GM23338 (cell line): ENCODE measurements at regions not wholly inside any gene's neighbourhood (a gene's known extent, or its start where the extent isn't known, plus 50 kb on each side); places are given as distances from the start of the nearest gene placed in this dataset.
A peak's percentile ranks its signal among the peaks of the same experiment; 100 is the strongest.

Source experiments
- ATAC-seq: fragments of 200-7000 bp; cut with Tn5 transposase; 3 replicates; pipeline ENCODE4 v1.9.1; 2020
- DNase-seq: peaks from one replicate; pipeline ENCODE4 v3.0.0-alpha.2; 2015; ENCODE audit warnings: low spot score
- H2AFZ ChIP-seq: fragments of 200-600 bp; sonication (generic); 2 replicates; pipeline ENCODE4 v1.8.0; 2016; ENCODE audit warnings: antibody characterized with exemption, mild to moderate bottlenecking, moderate library complexity
- H3F3A ChIP-seq: fragments of 200-600 bp; sonication (generic); replicated peaks from 2 replicates; pipeline ENCODE4 v1.8.0; 2017; ENCODE audit warnings: antibody characterized with exemption, mixed run types, low read depth
- H3K27ac ChIP-seq: fragments of 200-600 bp; sonication (generic); 2 replicates; pipeline ENCODE4 v1.6.1; 2016; ENCODE audit warnings: low read depth
- H3K27me3 ChIP-seq: fragments of 200-600 bp; sonication (generic); 2 replicates; pipeline ENCODE4 v1.8.0; 2016; ENCODE audit warnings: mild to moderate bottlenecking, mixed run types, moderate library complexity; ENCODE audit not compliant: insufficient read depth
- H3K36me3 ChIP-seq: fragments of 200-600 bp; sonication (generic); 2 replicates; pipeline ENCODE4 v1.8.0; 2016; ENCODE audit warnings: mild to moderate bottlenecking; ENCODE audit not compliant: insufficient read depth
- H3K4me1 ChIP-seq: fragments of 200-600 bp; sonication (generic); 2 replicates; pipeline ENCODE4 v1.8.0; 2016; ENCODE audit warnings: mild to moderate bottlenecking, moderate library complexity; ENCODE audit not compliant: insufficient read depth
- H3K4me2 ChIP-seq: fragments of 200-600 bp; sonication (generic); 2 replicates; pipeline ENCODE4 v1.7.1; 2017; ENCODE audit warnings: mixed run types
- H3K4me3 ChIP-seq: fragments of 200-600 bp; sonication (generic); 2 replicates; pipeline ENCODE4 v1.6.1; 2016; ENCODE audit warnings: mixed run types
- H3K79me2 ChIP-seq: fragments of 200-600 bp; sonication (generic); replicated peaks from 2 replicates; pipeline ENCODE4 v1.8.0; 2017; ENCODE audit warnings: mild to moderate bottlenecking; ENCODE audit not compliant: insufficient read depth
- H3K9me2 ChIP-seq: fragments of 200-600 bp; sonication (generic); 2 replicates; pipeline ENCODE4 v1.8.0; 2017; ENCODE audit not compliant: insufficient read depth
- H4K20me1 ChIP-seq: fragments of 200-600 bp; sonication (generic); replicated peaks from 2 replicates; pipeline ENCODE4 v1.8.0; 2017; ENCODE audit warnings: mild to moderate bottlenecking; ENCODE audit not compliant: insufficient read depth
- H3K27ac Mint-ChIP-seq: 2 replicates; pipeline ENCODE4 v1.8.0; 2020; ENCODE audit warnings: inconsistent platforms, mild to moderate bottlenecking, moderate library complexity, mixed read lengths
- H3K27me3 Mint-ChIP-seq: 3 replicates; pipeline ENCODE4 v1.8.0; 2022; ENCODE audit warnings: low read depth, mild to moderate bottlenecking, moderate library complexity, mixed read lengths, inconsistent platforms; ENCODE audit not compliant: insufficient read depth, poor library complexity
- H3K36me3 Mint-ChIP-seq: 3 replicates; pipeline ENCODE4 v1.8.0; 2021; ENCODE audit warnings: low read depth, mild to moderate bottlenecking, inconsistent platforms, moderate library complexity, mixed read lengths
- H3K4me1 Mint-ChIP-seq: 3 replicates; pipeline ENCODE4 v1.8.0; 2020; ENCODE audit warnings: mild to moderate bottlenecking, inconsistent platforms, mixed read lengths
- H3K4me3 Mint-ChIP-seq: 3 replicates; pipeline ENCODE4 v1.8.0; 2021; ENCODE audit warnings: moderate library complexity, mild to moderate bottlenecking, inconsistent platforms, mixed read lengths
- H3K9me3 Mint-ChIP-seq: 3 replicates; pipeline ENCODE4 v1.8.0; 2020; ENCODE audit warnings: moderate library complexity, mild to moderate bottlenecking, inconsistent platforms, mixed read lengths
- CREB1 ChIP-seq: fragments of 250-450 bp; sonication (Bioruptor Pico); IDR thresholded peaks from 2 replicates; pipeline ENCODE4 v1.5.0; 2020; ENCODE audit warnings: low read depth, mild to moderate bottlenecking, moderate library complexity
- CTCF ChIP-seq, 2 experiments: fragments of 200-600 bp in 1 of 2; sonication (generic) in 1 of 2; conservative IDR thresholded peaks; 2 replicates each; pipeline versions ENCODE4 v1.5.1 to v1.6.1; 2016 to 2017; ENCODE audit warnings: antibody characterized with exemption in 2 of 2, low read depth in 2 of 2, mild to moderate bottlenecking in 2 of 2, moderate library complexity in 1 of 2
- ETS1 ChIP-seq: IDR thresholded peaks from 2 replicates; pipeline ENCODE4 v1.6.1; 2016; ENCODE audit warnings: antibody characterized with exemption
- EZH2 ChIP-seq: fragments of 200-600 bp; sonication (generic); IDR thresholded peaks from one replicate; pipeline ENCODE4 v1.8.0; 2017; ENCODE audit warnings: antibody characterized with exemption, mild to moderate bottlenecking, low read depth; ENCODE audit not compliant: unreplicated experiment
- EZH2phosphoT487 ChIP-seq: fragments of 200-600 bp; sonication (generic); IDR thresholded peaks from one replicate; pipeline ENCODE4 v1.8.1; 2018; ENCODE audit warnings: antibody characterized with exemption; ENCODE audit not compliant: unreplicated experiment
- JUNB ChIP-seq: IDR thresholded peaks from one replicate; pipeline ENCODE4 v1.6.1; 2016; ENCODE audit warnings: antibody characterized with exemption; ENCODE audit not compliant: unreplicated experiment
- NANOG ChIP-seq: IDR thresholded peaks from 2 replicates; pipeline ENCODE4 v1.6.1; 2016; ENCODE audit warnings: antibody characterized with exemption, borderline replicate concordance
- POLR2AphosphoS5 ChIP-seq: IDR thresholded peaks from 2 replicates; pipeline ENCODE4 v1.6.1; 2016; ENCODE audit warnings: antibody characterized with exemption, low read depth
- REST ChIP-seq: IDR thresholded peaks from one replicate; pipeline ENCODE4 v1.6.1; 2018; ENCODE audit warnings: antibody characterized with exemption; ENCODE audit not compliant: unreplicated experiment
- STAT1 ChIP-seq: IDR thresholded peaks from one replicate; pipeline ENCODE4 v1.6.1; 2016; ENCODE audit warnings: antibody characterized with exemption; ENCODE audit not compliant: unreplicated experiment
- ZNF114 ChIP-seq: fragments of 250-450 bp; sonication (Bioruptor Pico); IDR thresholded peaks from 2 replicates; pipeline ENCODE4 v1.5.0; 2020; ENCODE audit warnings: mild to moderate bottlenecking, moderate library complexity
- ZNF331 ChIP-seq: fragments of 250-450 bp; sonication (Bioruptor Pico); IDR thresholded peaks from 2 replicates; pipeline ENCODE4 v1.5.0; 2020; ENCODE audit warnings: low read depth, mild to moderate bottlenecking, moderate library complexity

DNA sequence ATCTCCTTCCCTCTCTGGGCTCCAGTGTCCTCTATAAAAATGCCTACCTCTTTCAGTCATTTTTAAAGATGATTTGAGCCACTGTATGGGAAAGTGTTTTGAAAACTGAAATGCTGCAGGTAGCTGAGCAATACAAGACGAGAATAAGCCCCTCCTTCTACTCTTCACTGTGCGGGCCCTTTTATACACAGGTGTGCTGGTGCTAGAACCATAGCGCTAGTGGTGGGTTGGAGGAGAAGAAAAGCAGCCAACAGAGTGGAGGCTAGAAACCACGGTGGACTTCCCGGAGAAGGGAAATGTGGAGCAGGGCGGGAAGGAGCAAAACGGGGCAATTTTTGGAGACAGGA, 58.2 kb upstream of the DLX4 start:
- Histone ChIP-seq H4K20me1 (no peaks in the 10 kb centered on the region), H2AFZ (peak overlapping the region; percentile 86), H3K4me2 (peak overlapping the region; percentile 90), H3F3A (no peaks in the 10 kb centered on the region), H3K4me1 (peaks cover 20% of the 10 kb centered on the region), H3K27me3 (peaks cover 78% of the 10 kb centered on the region), H3K27ac (no peak overlapping the region), H3K9me2 (no peaks in the 10 kb centered on the region), H3K4me3 (peak overlapping the region; percentile 72), H3K36me3 (no peaks in the 10 kb centered on the region), H3K79me2 (no peaks in the 10 kb centered on the region)
- peak; percentile 49 for DNase-seq
- Mint-ChIP-seq H3K9me3 (peaks cover 2% of the 10 kb centered on the region; the same call in 1 of the 3 replicates), H3K27me3 (peaks cover 61% of the 10 kb centered on the region), H3K4me3 (peak overlapping the region; percentile 72), H3K36me3 (no peaks in the 10 kb centered on the region), H3K4me1 (peaks cover 37% of the 10 kb centered on the region), H3K27ac (no peak overlapping the region)
- peak; percentile 13 for ATAC-seq
- peak; percentile 52 for TF ChIP-seq EZH2
- TF ChIP-seq NANOG, result no peak

GRCh38 chr17:49911719-49912118, 57.3 kb upstream of the DLX4 start:
- no peak overlapping the region for H3K4me3 ChIP-seq
- Mint-ChIP-seq H3K4me1 (peaks cover 37% of the 10 kb centered on the region), H3K27ac (no peak overlapping the region), H3K4me3 (no peak overlapping the region), H3K9me3 (peaks cover 2% of the 10 kb centered on the region; the same call in 1 of the 3 replicates), H3K36me3 (no peaks in the 10 kb centered on the region), H3K27me3 (peaks cover 65% of the 10 kb centered on the region)
- no peaks in the 10 kb centered on the region for H4K20me1 ChIP-seq
- no peak overlapping the region for H3K4me2 ChIP-seq
- H3K4me1 ChIP-seq, result peaks cover 20% of the 10 kb centered on the region
- no peaks in the 10 kb centered on the region for H3K9me2 ChIP-seq
- H2AFZ ChIP-seq, result no peak overlapping the region
- DNase-seq, result no peak
- no peak for ATAC-seq
- H3K27me3 ChIP-seq, result peaks cover 72% of the 10 kb centered on the region
- H3F3A ChIP-seq, result no peaks in the 10 kb centered on the region
- H3K27ac ChIP-seq, result no peak overlapping the region
- H3K36me3 ChIP-seq, result no peaks in the 10 kb centered on the region
- H3K79me2 ChIP-seq, result no peaks in the 10 kb centered on the region
- TF ChIP-seq ZNF114 (CRISPR knock-in tag), result no peak
- TF ChIP-seq CTCF (conservative IDR thresholded peaks at IDR 0.05; ENCODE audit: low read depth in 2 of 2), result no peak
- no peak for TF ChIP-seq NANOG
- no peak for TF ChIP-seq JUNB
- TF ChIP-seq EZH2phosphoT487, result no peak
- TF ChIP-seq STAT1, result no peak
- no peak for TF ChIP-seq ETS1
- TF ChIP-seq REST, result no peak
- no peak for TF ChIP-seq EZH2
- TF ChIP-seq ZNF331 (CRISPR knock-in tag), result no peak
- no peak for TF ChIP-seq CREB1 (CRISPR knock-in tag)
- no peak for TF ChIP-seq POLR2AphosphoS5
